GM23338 (cell line): ENCODE measurements at regions not wholly inside any gene's neighbourhood (a gene's known extent, or its start where the extent isn't known, plus 50 kb on each side); places are given as distances from the start of the nearest gene placed in this dataset.

ENCODE experiments used
- ATAC-seq: fragments of 200-7000 bp; cut with Tn5 transposase; 3 replicates; pipeline ENCODE4 v1.9.1; 2020
- DNase-seq: peaks from one replicate; pipeline ENCODE4 v3.0.0-alpha.2; 2015; ENCODE audit warnings: low spot score
- H2AFZ ChIP-seq: fragments of 200-600 bp; sonication (generic); 2 replicates; pipeline ENCODE4 v1.8.0; 2016; ENCODE audit warnings: antibody characterized with exemption, mild to moderate bottlenecking, moderate library complexity
- H3F3A ChIP-seq: fragments of 200-600 bp; sonication (generic); replicated peaks from 2 replicates; pipeline ENCODE4 v1.8.0; 2017; ENCODE audit warnings: antibody characterized with exemption, mixed run types, low read depth
- H3K27ac ChIP-seq: fragments of 200-600 bp; sonication (generic); 2 replicates; pipeline ENCODE4 v1.6.1; 2016; ENCODE audit warnings: low read depth
- H3K27me3 ChIP-seq: fragments of 200-600 bp; sonication (generic); 2 replicates; pipeline ENCODE4 v1.8.0; 2016; ENCODE audit warnings: mild to moderate bottlenecking, mixed run types, moderate library complexity; ENCODE audit not compliant: insufficient read depth
- H3K36me3 ChIP-seq: fragments of 200-600 bp; sonication (generic); 2 replicates; pipeline ENCODE4 v1.8.0; 2016; ENCODE audit warnings: mild to moderate bottlenecking; ENCODE audit not compliant: insufficient read depth
- H3K4me1 ChIP-seq: fragments of 200-600 bp; sonication (generic); 2 replicates; pipeline ENCODE4 v1.8.0; 2016; ENCODE audit warnings: mild to moderate bottlenecking, moderate library complexity; ENCODE audit not compliant: insufficient read depth
- H3K4me2 ChIP-seq: fragments of 200-600 bp; sonication (generic); 2 replicates; pipeline ENCODE4 v1.7.1; 2017; ENCODE audit warnings: mixed run types
- H3K4me3 ChIP-seq: fragments of 200-600 bp; sonication (generic); 2 replicates; pipeline ENCODE4 v1.6.1; 2016; ENCODE audit warnings: mixed run types
- H3K79me2 ChIP-seq: fragments of 200-600 bp; sonication (generic); replicated peaks from 2 replicates; pipeline ENCODE4 v1.8.0; 2017; ENCODE audit warnings: mild to moderate bottlenecking; ENCODE audit not compliant: insufficient read depth
- H3K9me2 ChIP-seq: fragments of 200-600 bp; sonication (generic); 2 replicates; pipeline ENCODE4 v1.8.0; 2017; ENCODE audit not compliant: insufficient read depth
- H4K20me1 ChIP-seq: fragments of 200-600 bp; sonication (generic); replicated peaks from 2 replicates; pipeline ENCODE4 v1.8.0; 2017; ENCODE audit warnings: mild to moderate bottlenecking; ENCODE audit not compliant: insufficient read depth
- H3K27ac Mint-ChIP-seq: 2 replicates; pipeline ENCODE4 v1.8.0; 2020; ENCODE audit warnings: inconsistent platforms, mild to moderate bottlenecking, moderate library complexity, mixed read lengths
- H3K27me3 Mint-ChIP-seq: 3 replicates; pipeline ENCODE4 v1.8.0; 2022; ENCODE audit warnings: low read depth, mild to moderate bottlenecking, moderate library complexity, mixed read lengths, inconsistent platforms; ENCODE audit not compliant: insufficient read depth, poor library complexity
- H3K36me3 Mint-ChIP-seq: 3 replicates; pipeline ENCODE4 v1.8.0; 2021; ENCODE audit warnings: low read depth, mild to moderate bottlenecking, inconsistent platforms, moderate library complexity, mixed read lengths
- H3K4me1 Mint-ChIP-seq: 3 replicates; pipeline ENCODE4 v1.8.0; 2020; ENCODE audit warnings: mild to moderate bottlenecking, inconsistent platforms, mixed read lengths
- H3K4me3 Mint-ChIP-seq: 3 replicates; pipeline ENCODE4 v1.8.0; 2021; ENCODE audit warnings: moderate library complexity, mild to moderate bottlenecking, inconsistent platforms, mixed read lengths
- H3K9me3 Mint-ChIP-seq: 3 replicates; pipeline ENCODE4 v1.8.0; 2020; ENCODE audit warnings: moderate library complexity, mild to moderate bottlenecking, inconsistent platforms, mixed read lengths
- CREB1 ChIP-seq: fragments of 250-450 bp; sonication (Bioruptor Pico); IDR thresholded peaks from 2 replicates; pipeline ENCODE4 v1.5.0; 2020; ENCODE audit warnings: low read depth, mild to moderate bottlenecking, moderate library complexity
- EZH2 ChIP-seq: fragments of 200-600 bp; sonication (generic); IDR thresholded peaks from one replicate; pipeline ENCODE4 v1.8.0; 2017; ENCODE audit warnings: antibody characterized with exemption, mild to moderate bottlenecking, low read depth; ENCODE audit not compliant: unreplicated experiment
- EZH2phosphoT487 ChIP-seq: fragments of 200-600 bp; sonication (generic); IDR thresholded peaks from one replicate; pipeline ENCODE4 v1.8.1; 2018; ENCODE audit warnings: antibody characterized with exemption; ENCODE audit not compliant: unreplicated experiment
- JUNB ChIP-seq: IDR thresholded peaks from one replicate; pipeline ENCODE4 v1.6.1; 2016; ENCODE audit warnings: antibody characterized with exemption; ENCODE audit not compliant: unreplicated experiment
- NANOG ChIP-seq: IDR thresholded peaks from 2 replicates; pipeline ENCODE4 v1.6.1; 2016; ENCODE audit warnings: antibody characterized with exemption, borderline replicate concordance
- POLR2AphosphoS5 ChIP-seq: IDR thresholded peaks from 2 replicates; pipeline ENCODE4 v1.6.1; 2016; ENCODE audit warnings: antibody characterized with exemption, low read depth
- STAT1 ChIP-seq: IDR thresholded peaks from one replicate; pipeline ENCODE4 v1.6.1; 2016; ENCODE audit warnings: antibody characterized with exemption; ENCODE audit not compliant: unreplicated experiment
- ZNF114 ChIP-seq: fragments of 250-450 bp; sonication (Bioruptor Pico); IDR thresholded peaks from 2 replicates; pipeline ENCODE4 v1.5.0; 2020; ENCODE audit warnings: mild to moderate bottlenecking, moderate library complexity
- ZNF331 ChIP-seq: fragments of 250-450 bp; sonication (Bioruptor Pico); IDR thresholded peaks from 2 replicates; pipeline ENCODE4 v1.5.0; 2020; ENCODE audit warnings: low read depth, mild to moderate bottlenecking, moderate library complexity
- TF ChIP-seq, protein P1 (sequence below): fragments of 250-450 bp; sonication (Bioruptor Pico); IDR thresholded peaks from 2 replicates; pipeline ENCODE4 v1.5.0; 2020; ENCODE audit warnings: mild to moderate bottlenecking, moderate library complexity
- TF ChIP-seq, protein P2 (sequence below): IDR thresholded peaks from one replicate; pipeline ENCODE4 v1.6.1; 2018; ENCODE audit warnings: antibody characterized with exemption; ENCODE audit not compliant: unreplicated experiment
- TF ChIP-seq, protein P3 (sequence below), 2 experiments: fragments of 200-600 bp in 1 of 2; sonication (generic) in 1 of 2; conservative IDR thresholded peaks; 2 replicates each; pipeline versions ENCODE4 v1.5.1 to v1.6.1; 2016 to 2017; ENCODE audit warnings: antibody characterized with exemption in 2 of 2, low read depth in 2 of 2, mild to moderate bottlenecking in 2 of 2, moderate library complexity in 1 of 2
- TF ChIP-seq, protein P4 (sequence below): IDR thresholded peaks from 2 replicates; pipeline ENCODE4 v1.6.1; 2016; ENCODE audit warnings: antibody characterized with exemption

DNA sequence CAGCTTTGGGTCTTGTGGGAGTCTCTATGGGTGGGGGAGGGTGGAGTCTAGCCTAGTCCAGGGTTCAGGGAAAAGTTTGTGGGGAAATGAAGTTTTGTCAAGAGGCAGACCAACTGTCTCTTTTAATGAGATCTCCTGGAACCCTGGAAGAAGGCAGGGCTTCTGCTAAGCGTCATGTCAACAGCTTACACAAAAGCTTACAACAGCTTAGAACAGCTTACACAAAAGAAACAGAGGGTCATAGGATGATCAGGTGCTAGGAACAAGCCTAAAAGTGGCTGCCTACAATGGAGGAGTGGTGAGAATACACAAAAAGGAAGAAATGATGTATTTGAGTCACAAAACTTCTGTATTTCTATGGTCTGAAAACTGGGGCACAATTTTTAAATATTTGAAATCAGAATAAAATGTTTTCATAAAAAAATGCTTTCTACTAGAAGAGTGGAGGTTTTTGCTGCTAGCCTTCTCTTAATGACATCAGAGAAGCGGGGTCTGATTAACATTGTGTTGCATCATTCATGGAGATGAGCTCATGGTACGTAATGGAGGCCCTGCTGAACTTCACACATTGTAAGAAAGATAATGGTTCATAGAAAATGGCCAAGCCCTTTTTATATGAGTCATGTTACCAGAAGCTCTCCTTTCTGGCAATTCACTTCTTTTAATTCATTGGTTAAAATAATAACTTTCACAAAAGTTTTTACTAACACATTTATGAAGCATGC is 351.0 kb downstream of the PIK3C3 start:
- Histone ChIP-seq H3K27ac (no peak overlapping the region), H3K4me3 (no peak overlapping the region), H3K27me3 (no peaks in the 10 kb centered on the region), H3K36me3 (no peaks in the 10 kb centered on the region), H3K9me2 (0 out of 2 replicates have a peak, but pooled peaks cover 3% of the 10 kb centered on the region), H3K79me2 (no peaks in the 10 kb centered on the region), H3K4me1 (no peaks in the 10 kb centered on the region; the same call in 1 of the 2 replicates), H2AFZ (no peak overlapping the region), H4K20me1 (no peaks in the 10 kb centered on the region), H3F3A (no peaks in the 10 kb centered on the region), H3K4me2 (no peak overlapping the region)
- Mint-ChIP-seq H3K27me3 (no peaks in the 10 kb centered on the region), H3K27ac (no peak overlapping the region), H3K4me1 (peaks cover under 1% of the 10 kb centered on the region), H3K9me3 (peaks cover 7% of the 10 kb centered on the region; the same call in 2 of the 3 replicates), H3K4me3 (no peak overlapping the region), H3K36me3 (peaks cover 4% of the 10 kb centered on the region; the same call in 2 of the 3 replicates)
- no peak for TF ChIP-seq CREB1 (CRISPR knock-in tag)
- TF ChIP-seq ZNF114 (CRISPR knock-in tag), result no peak
- TF ChIP-seq STAT1, result no peak
- TF ChIP-seq ZNF331 (CRISPR knock-in tag), result no peak
- TF ChIP-seq EZH2phosphoT487, result no peak
- TF ChIP-seq, protein P1, sequence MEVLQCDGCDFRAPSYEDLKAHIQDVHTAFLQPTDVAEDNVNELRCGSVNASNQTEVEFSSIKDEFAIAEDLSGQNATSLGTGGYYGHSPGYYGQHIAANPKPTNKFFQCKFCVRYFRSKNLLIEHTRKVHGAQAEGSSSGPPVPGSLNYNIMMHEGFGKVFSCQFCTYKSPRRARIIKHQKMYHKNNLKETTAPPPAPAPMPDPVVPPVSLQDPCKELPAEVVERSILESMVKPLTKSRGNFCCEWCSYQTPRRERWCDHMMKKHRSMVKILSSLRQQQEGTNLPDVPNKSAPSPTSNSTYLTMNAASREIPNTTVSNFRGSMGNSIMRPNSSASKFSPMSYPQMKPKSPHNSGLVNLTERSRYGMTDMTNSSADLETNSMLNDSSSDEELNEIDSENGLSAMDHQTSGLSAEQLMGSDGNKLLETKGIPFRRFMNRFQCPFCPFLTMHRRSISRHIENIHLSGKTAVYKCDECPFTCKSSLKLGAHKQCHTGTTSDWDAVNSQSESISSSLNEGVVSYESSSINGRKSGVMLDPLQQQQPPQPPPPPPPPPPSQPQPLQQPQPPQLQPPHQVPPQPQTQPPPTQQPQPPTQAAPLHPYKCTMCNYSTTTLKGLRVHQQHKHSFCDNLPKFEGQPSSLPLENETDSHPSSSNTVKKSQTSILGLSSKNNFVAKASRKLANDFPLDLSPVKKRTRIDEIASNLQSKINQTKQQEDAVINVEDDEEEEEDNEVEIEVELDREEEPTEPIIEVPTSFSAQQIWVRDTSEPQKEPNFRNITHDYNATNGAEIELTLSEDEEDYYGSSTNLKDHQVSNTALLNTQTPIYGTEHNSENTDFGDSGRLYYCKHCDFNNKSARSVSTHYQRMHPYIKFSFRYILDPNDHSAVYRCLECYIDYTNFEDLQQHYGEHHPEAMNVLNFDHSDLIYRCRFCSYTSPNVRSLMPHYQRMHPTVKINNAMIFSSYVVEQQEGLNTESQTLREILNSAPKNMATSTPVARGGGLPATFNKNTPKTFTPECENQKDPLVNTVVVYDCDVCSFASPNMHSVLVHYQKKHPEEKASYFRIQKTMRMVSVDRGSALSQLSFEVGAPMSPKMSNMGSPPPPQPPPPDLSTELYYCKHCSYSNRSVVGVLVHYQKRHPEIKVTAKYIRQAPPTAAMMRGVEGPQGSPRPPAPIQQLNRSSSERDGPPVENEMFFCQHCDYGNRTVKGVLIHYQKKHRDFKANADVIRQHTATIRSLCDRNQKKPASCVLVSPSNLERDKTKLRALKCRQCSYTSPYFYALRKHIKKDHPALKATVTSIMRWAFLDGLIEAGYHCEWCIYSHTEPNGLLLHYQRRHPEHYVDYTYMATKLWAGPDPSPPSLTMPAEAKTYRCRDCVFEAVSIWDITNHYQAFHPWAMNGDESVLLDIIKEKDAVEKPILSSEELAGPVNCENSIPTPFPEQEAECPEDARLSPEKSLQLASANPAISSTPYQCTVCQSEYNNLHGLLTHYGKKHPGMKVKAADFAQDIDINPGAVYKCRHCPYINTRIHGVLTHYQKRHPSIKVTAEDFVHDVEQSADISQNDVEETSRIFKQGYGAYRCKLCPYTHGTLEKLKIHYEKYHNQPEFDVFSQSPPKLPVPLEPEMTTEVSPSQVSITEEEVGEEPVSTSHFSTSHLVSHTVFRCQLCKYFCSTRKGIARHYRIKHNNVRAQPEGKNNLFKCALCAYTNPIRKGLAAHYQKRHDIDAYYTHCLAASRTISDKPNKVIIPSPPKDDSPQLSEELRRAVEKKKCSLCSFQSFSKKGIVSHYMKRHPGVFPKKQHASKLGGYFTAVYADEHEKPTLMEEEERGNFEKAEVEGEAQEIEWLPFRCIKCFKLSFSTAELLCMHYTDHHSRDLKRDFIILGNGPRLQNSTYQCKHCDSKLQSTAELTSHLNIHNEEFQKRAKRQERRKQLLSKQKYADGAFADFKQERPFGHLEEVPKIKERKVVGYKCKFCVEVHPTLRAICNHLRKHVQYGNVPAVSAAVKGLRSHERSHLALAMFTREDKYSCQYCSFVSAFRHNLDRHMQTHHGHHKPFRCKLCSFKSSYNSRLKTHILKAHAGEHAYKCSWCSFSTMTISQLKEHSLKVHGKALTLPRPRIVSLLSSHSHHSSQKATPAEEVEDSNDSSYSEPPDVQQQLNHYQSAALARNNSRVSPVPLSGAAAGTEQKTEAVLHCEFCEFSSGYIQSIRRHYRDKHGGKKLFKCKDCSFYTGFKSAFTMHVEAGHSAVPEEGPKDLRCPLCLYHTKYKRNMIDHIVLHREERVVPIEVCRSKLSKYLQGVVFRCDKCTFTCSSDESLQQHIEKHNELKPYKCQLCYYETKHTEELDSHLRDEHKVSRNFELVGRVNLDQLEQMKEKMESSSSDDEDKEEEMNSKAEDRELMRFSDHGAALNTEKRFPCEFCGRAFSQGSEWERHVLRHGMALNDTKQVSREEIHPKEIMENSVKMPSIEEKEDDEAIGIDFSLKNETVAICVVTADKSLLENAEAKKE, result no peak
- TF ChIP-seq, protein P2, sequence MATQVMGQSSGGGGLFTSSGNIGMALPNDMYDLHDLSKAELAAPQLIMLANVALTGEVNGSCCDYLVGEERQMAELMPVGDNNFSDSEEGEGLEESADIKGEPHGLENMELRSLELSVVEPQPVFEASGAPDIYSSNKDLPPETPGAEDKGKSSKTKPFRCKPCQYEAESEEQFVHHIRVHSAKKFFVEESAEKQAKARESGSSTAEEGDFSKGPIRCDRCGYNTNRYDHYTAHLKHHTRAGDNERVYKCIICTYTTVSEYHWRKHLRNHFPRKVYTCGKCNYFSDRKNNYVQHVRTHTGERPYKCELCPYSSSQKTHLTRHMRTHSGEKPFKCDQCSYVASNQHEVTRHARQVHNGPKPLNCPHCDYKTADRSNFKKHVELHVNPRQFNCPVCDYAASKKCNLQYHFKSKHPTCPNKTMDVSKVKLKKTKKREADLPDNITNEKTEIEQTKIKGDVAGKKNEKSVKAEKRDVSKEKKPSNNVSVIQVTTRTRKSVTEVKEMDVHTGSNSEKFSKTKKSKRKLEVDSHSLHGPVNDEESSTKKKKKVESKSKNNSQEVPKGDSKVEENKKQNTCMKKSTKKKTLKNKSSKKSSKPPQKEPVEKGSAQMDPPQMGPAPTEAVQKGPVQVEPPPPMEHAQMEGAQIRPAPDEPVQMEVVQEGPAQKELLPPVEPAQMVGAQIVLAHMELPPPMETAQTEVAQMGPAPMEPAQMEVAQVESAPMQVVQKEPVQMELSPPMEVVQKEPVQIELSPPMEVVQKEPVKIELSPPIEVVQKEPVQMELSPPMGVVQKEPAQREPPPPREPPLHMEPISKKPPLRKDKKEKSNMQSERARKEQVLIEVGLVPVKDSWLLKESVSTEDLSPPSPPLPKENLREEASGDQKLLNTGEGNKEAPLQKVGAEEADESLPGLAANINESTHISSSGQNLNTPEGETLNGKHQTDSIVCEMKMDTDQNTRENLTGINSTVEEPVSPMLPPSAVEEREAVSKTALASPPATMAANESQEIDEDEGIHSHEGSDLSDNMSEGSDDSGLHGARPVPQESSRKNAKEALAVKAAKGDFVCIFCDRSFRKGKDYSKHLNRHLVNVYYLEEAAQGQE, result no peak
- TF ChIP-seq POLR2AphosphoS5, result no peak
- TF ChIP-seq, protein P3, sequence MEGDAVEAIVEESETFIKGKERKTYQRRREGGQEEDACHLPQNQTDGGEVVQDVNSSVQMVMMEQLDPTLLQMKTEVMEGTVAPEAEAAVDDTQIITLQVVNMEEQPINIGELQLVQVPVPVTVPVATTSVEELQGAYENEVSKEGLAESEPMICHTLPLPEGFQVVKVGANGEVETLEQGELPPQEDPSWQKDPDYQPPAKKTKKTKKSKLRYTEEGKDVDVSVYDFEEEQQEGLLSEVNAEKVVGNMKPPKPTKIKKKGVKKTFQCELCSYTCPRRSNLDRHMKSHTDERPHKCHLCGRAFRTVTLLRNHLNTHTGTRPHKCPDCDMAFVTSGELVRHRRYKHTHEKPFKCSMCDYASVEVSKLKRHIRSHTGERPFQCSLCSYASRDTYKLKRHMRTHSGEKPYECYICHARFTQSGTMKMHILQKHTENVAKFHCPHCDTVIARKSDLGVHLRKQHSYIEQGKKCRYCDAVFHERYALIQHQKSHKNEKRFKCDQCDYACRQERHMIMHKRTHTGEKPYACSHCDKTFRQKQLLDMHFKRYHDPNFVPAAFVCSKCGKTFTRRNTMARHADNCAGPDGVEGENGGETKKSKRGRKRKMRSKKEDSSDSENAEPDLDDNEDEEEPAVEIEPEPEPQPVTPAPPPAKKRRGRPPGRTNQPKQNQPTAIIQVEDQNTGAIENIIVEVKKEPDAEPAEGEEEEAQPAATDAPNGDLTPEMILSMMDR (conservative IDR thresholded peaks at IDR 0.05; ENCODE audit: low read depth in 2 of 2), result no peak
- TF ChIP-seq EZH2, result no peak
- no peak for TF ChIP-seq NANOG
- TF ChIP-seq, protein P4, sequence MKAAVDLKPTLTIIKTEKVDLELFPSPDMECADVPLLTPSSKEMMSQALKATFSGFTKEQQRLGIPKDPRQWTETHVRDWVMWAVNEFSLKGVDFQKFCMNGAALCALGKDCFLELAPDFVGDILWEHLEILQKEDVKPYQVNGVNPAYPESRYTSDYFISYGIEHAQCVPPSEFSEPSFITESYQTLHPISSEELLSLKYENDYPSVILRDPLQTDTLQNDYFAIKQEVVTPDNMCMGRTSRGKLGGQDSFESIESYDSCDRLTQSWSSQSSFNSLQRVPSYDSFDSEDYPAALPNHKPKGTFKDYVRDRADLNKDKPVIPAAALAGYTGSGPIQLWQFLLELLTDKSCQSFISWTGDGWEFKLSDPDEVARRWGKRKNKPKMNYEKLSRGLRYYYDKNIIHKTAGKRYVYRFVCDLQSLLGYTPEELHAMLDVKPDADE, result no peak
- TF ChIP-seq JUNB, result no peak
- ATAC-seq (no peak), DNase-seq (no peak)
